Calu3 (cell line): ENCODE measurements at regions not wholly inside any gene's neighbourhood (a gene's known extent, or its start where the extent isn't known, plus 50 kb on each side); places are given as distances from the start of the nearest gene placed in this dataset.

ENCODE experiments used
- BruUV-seq: library from RNA; stranded (reverse); fragments of 400-500 nt; replicated peaks from 2 replicates; lab custom pipeline; 2021; lab: Mats Ljungman, UMichigan
- CTCF ChIA-PET: fragments of 300-600 bp; sonication (Branson Sonifier 250); formaldehyde crosslinking; loops from one replicate; lab custom pipeline; 2022; ENCODE audit warnings: antibody characterized with exemption; lab: Charles Lee
- DNase-seq: peaks from one replicate; pipeline ENCODE4 v3.0.0; 2022
- H3K27ac Mint-ChIP-seq: one replicate; pipeline ENCODE4 v1.8.0; 2022; ENCODE audit warnings: mixed read lengths; ENCODE audit not compliant: unreplicated experiment
- H3K27me3 Mint-ChIP-seq: one replicate; pipeline ENCODE4 v1.8.0; 2022; ENCODE audit warnings: mixed read lengths; ENCODE audit not compliant: unreplicated experiment
- H3K36me3 Mint-ChIP-seq: one replicate; pipeline ENCODE4 v1.8.0; 2022; ENCODE audit warnings: mild to moderate bottlenecking, moderate library complexity, mixed read lengths; ENCODE audit not compliant: insufficient read depth, unreplicated experiment
- H3K4me1 Mint-ChIP-seq: one replicate; pipeline ENCODE4 v1.8.0; 2022; ENCODE audit warnings: mild to moderate bottlenecking, low read depth, mixed read lengths; ENCODE audit not compliant: unreplicated experiment
- H3K4me3 Mint-ChIP-seq: one replicate; pipeline ENCODE4 v1.8.0; 2022; ENCODE audit warnings: mild to moderate bottlenecking, low read depth, moderate library complexity, mixed read lengths; ENCODE audit not compliant: unreplicated experiment
- H3K9me3 Mint-ChIP-seq: one replicate; pipeline ENCODE4 v1.8.0; 2022; ENCODE audit warnings: low read depth, mixed read lengths; ENCODE audit not compliant: unreplicated experiment
- intact Hi-C: fragments of 100-400 bp; cut with micrococcal nuclease; formaldehyde crosslinking; loops from one replicate; pipeline ENCODE4 v1.10.0; 2022; ENCODE audit not compliant: unreplicated experiment
- TF ChIP-seq, protein P1 (sequence below): fragments of 200-600 bp; IDR thresholded peaks from one replicate; pipeline ENCODE4 v1.8.0; 2022; ENCODE audit warnings: antibody characterized with exemption; ENCODE audit not compliant: unreplicated experiment

DNA sequence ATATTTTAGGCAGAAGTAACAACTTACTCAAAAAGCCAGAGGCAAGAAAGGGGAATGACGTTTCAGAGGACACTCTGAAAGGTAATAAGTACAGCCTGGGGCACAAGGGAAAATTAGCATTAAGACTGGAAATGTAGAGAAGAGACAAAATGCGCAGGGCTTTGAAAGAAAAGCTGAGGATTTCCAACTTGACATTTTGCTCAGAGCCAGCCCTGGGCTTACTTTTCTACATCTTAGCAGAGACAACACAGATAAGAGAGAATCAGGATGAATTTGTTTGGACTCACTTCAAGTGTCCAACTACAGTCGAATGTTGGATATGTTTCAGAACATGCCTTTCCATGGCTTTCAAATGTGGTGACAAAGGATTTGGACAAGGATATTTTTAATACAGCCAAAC lies 808.9 kb upstream of the LUZP2 start:
- no peak overlapping the region for H3K4me3 Mint-ChIP-seq
- DNase-seq = no peak
- no peaks in the 10 kb centered on the region for H3K4me1 Mint-ChIP-seq
- H3K27me3 Mint-ChIP-seq = no peaks in the 10 kb centered on the region
- CTCF ChIA-PET = interaction anchor here (0.6 kb wide), 1 partner anchor 1144 kb away, joined by 4 read pairs; no protein-coding TSS in a partner anchor
- TF ChIP-seq, protein P1, sequence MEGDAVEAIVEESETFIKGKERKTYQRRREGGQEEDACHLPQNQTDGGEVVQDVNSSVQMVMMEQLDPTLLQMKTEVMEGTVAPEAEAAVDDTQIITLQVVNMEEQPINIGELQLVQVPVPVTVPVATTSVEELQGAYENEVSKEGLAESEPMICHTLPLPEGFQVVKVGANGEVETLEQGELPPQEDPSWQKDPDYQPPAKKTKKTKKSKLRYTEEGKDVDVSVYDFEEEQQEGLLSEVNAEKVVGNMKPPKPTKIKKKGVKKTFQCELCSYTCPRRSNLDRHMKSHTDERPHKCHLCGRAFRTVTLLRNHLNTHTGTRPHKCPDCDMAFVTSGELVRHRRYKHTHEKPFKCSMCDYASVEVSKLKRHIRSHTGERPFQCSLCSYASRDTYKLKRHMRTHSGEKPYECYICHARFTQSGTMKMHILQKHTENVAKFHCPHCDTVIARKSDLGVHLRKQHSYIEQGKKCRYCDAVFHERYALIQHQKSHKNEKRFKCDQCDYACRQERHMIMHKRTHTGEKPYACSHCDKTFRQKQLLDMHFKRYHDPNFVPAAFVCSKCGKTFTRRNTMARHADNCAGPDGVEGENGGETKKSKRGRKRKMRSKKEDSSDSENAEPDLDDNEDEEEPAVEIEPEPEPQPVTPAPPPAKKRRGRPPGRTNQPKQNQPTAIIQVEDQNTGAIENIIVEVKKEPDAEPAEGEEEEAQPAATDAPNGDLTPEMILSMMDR = no peak
- BruUV-seq = no TSS peak
- H3K9me3 Mint-ChIP-seq = no peaks in the 10 kb centered on the region
- no peak overlapping the region for H3K27ac Mint-ChIP-seq
- no peaks in the 10 kb centered on the region for H3K36me3 Mint-ChIP-seq
- intact Hi-C loops = no loop called here

GRCh38 chr11:23688411-23688810 lies 808.4 kb upstream of the LUZP2 start:
- H3K4me1 Mint-ChIP-seq = no peaks in the 10 kb centered on the region

DNA sequence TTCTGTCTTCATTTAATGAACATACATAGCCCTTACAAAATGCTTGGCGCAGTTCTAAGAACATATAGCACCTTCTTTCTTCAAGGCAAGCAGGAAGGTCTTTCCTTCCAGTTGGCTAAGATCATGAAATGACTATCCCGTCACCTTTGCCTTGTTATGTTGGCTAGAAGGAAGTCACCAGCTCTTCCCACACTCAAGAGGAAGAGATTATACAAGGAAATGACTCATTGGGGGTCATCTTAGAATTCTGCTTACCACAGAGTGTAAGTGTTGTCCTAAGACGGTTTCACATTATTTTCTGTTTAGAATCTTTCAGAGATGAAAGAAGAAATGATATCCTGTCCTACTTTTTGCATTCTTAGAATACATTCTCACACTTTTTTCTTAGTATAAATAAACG lies 808.0 kb upstream of the LUZP2 start:
- CTCF ChIA-PET = no interaction called here
- Mint-ChIP-seq H3K27ac (no peak overlapping the region), H3K36me3 (no peaks in the 10 kb centered on the region), H3K27me3 (no peaks in the 10 kb centered on the region), H3K9me3 (no peaks in the 10 kb centered on the region), H3K4me3 (no peak overlapping the region), H3K4me1 (no peaks in the 10 kb centered on the region)
- intact Hi-C loops = no loop called here
- TF ChIP-seq, protein P1 = no peak
- no peak for DNase-seq
- no TSS peak for BruUV-seq

More at GRCh38 chr11:23688411-23688810, 808.4 kb upstream of the LUZP2 start:
- H3K27me3 Mint-ChIP-seq = no peaks in the 10 kb centered on the region
- no peaks in the 10 kb centered on the region for H3K9me3 Mint-ChIP-seq
- no peak overlapping the region for H3K27ac Mint-ChIP-seq
- H3K36me3 Mint-ChIP-seq = no peaks in the 10 kb centered on the region
- BruUV-seq = no TSS peak
- CTCF ChIA-PET = interaction anchor here (0.6 kb wide), 1 partner anchor 1144 kb away, joined by 4 read pairs; no protein-coding TSS in a partner anchor
- no peak overlapping the region for H3K4me3 Mint-ChIP-seq
- intact Hi-C loops = no loop called here
- TF ChIP-seq, protein P1 = no peak
- DNase-seq = no peak

- CTCF ChIA-PET = no interaction called here
- intact Hi-C loops = no loop called here
- TF ChIP-seq, protein P1 = no peak
- Mint-ChIP-seq H3K36me3 (no peaks in the 10 kb centered on the region), H3K27ac (no peak overlapping the region), H3K27me3 (no peaks in the 10 kb centered on the region), H3K4me3 (no peak overlapping the region), H3K4me1 (no peaks in the 10 kb centered on the region), H3K9me3 (no peaks in the 10 kb centered on the region)
- no peak for DNase-seq
- BruUV-seq = no TSS peak
Observed at GRCh38 chr11:23696688-23697415, 800.0 kb upstream of the LUZP2 start.
